Astrocyte of the cerebellum (primary cell): ENCODE measurements at regions not wholly inside any gene's neighbourhood (a gene's known extent, or its start where the extent isn't known, plus 50 kb on each side); places are given as distances from the start of the nearest gene placed in this dataset.

Experiments used
- DNase-seq: peaks from one replicate; pipeline ENCODE4 v3.0.0-alpha.2; 2011; ENCODE audit warnings: low read depth
- H3K4me3 ChIP-seq: 2 replicates; pipeline ENCODE4 v1.5.1; 2011; ENCODE audit warnings: mild to moderate bottlenecking, low read depth, low read length, moderate library complexity
- CTCF ChIP-seq: IDR thresholded peaks from 2 replicates; pipeline ENCODE4 v1.5.1; 2012; ENCODE audit warnings: low read length, low read depth, moderate library complexity, mild to moderate bottlenecking; ENCODE audit errors: missing control alignments
- in situ Hi-C: cut with HindIII; loops from 2 replicates; pipeline ENCODE4 v1.10.0; 2017; ENCODE audit warnings: low sequenced_read_pairs

GRCh38 chr14:101228949-101229541, 325.5 kb upstream of the RTL1 start:
- TF ChIP-seq CTCF: no peak
- no peak for DNase-seq
- in situ Hi-C loops: no loop called here
- H3K4me3 ChIP-seq: no peak overlapping the region

- no peak for TF ChIP-seq CTCF
- no peak for DNase-seq
- no peak overlapping the region for H3K4me3 ChIP-seq
- in situ Hi-C loops: loop anchor here (5.0 kb wide), 1 partner anchor 273 kb away; no protein-coding TSS in a partner anchor
Measured at GRCh38 chr14:101229666-101230065, 326.1 kb upstream of the RTL1 start.

- no peak for DNase-seq
- in situ Hi-C loops: loop anchor here (5.0 kb wide), 1 partner anchor 272 kb away; no protein-coding TSS in a partner anchor
- TF ChIP-seq CTCF: no peak
- no peak overlapping the region for H3K4me3 ChIP-seq
Measured at GRCh38 chr14:101230161-101230850, 326.8 kb upstream of the RTL1 start.

GRCh38 chr14:101230851-101231550, 327.5 kb upstream of the RTL1 start:
- TF ChIP-seq CTCF: no peak
- H3K4me3 ChIP-seq: no peak overlapping the region
- DNase-seq: no peak
- in situ Hi-C loops: loop anchor here (5.0 kb wide), 1 partner anchor 271 kb away; no protein-coding TSS in a partner anchor

GRCh38 chr14:101231828-101232227, 328.3 kb upstream of the RTL1 start:
- no peak for DNase-seq
- H3K4me3 ChIP-seq: no peak overlapping the region
- in situ Hi-C loops: loop anchor here (5.0 kb wide), 1 partner anchor 270 kb away; no protein-coding TSS in a partner anchor
- TF ChIP-seq CTCF: no peak

- in situ Hi-C loops: loop anchor here (5.0 kb wide), 1 partner anchor 270 kb away; no protein-coding TSS in a partner anchor
Measured at GRCh38 chr14:101232340-101233020, 328.8 kb upstream of the DIO3 start.

More at GRCh38 chr14:101232340-101233020, 328.8 kb upstream of the DIO3 start:
- no peak overlapping the region for H3K4me3 ChIP-seq
- no peak for TF ChIP-seq CTCF
- DNase-seq: no peak
